CD4-positive, alpha-beta T cell treated with Interleukin-4 for 1 hour (primary cell): ENCODE measurements at regions not wholly inside any gene's neighbourhood (a gene's known extent, or its start where the extent isn't known, plus 50 kb on each side); places are given as distances from the start of the nearest gene placed in this dataset.
A peak's percentile ranks its signal among the peaks of the same experiment; 100 is the strongest.

Source experiments
- DNase-seq, 2 donors: peaks; one replicate each; pipeline ENCODE4 v3.0.0-alpha.2; 2020 to 2022

- no peak for DNase-seq
These were observed 130.6 kb downstream of the SMAD6 start for GRCh38 chr15:66832664-66833063.

GRCh38 chr15:66833371-66833770, 131.3 kb downstream of the SMAD6 start:
- peak in 1 of 2 donors; percentile 35 for DNase-seq

GRCh38 chr15:66833803-66834202, 131.8 kb downstream of the SMAD6 start:
- no peak for DNase-seq

- peak in 1 of 2 donors; percentile 28 for DNase-seq
These were observed 133.1 kb downstream of the SMAD6 start for GRCh38 chr15:66834881-66835878.

- DNase-seq: no peak
These were observed 134.4 kb downstream of the SMAD6 start for GRCh38 chr15:66836231-66837030.

- DNase-seq: no peak
These were observed 136.2 kb downstream of the SMAD6 start for GRCh38 chr15:66838202-66838601.

- no peak for DNase-seq
These were observed 136.7 kb downstream of the SMAD6 start for GRCh38 chr15:66838671-66839239.

GRCh38 chr15:66839506-66840112, 137.6 kb downstream of the SMAD6 start:
- DNase-seq: no peak

GRCh38 chr15:66840615-66841390, 138.8 kb downstream of the SMAD6 start:
- DNase-seq: no peak

- DNase-seq: peak in 1 of 2 donors; percentile 41
These were observed 140.1 kb downstream of the SMAD6 start for GRCh38 chr15:66841953-66842681.

- peak in 1 of 2 donors; percentile 45 for DNase-seq
These were observed 140.8 kb downstream of the SMAD6 start for GRCh38 chr15:66842710-66843441.

- DNase-seq: no peak
These were observed 141.5 kb downstream of the SMAD6 start for GRCh38 chr15:66843581-66843980.

GRCh38 chr15:66844041-66844746, 142.2 kb downstream of the SMAD6 start:
- DNase-seq: no peak

GRCh38 chr15:66844747-66845145, 142.7 kb downstream of the SMAD6 start:
- DNase-seq: no peak

- DNase-seq: no peak
These were observed 143.3 kb downstream of the SMAD6 start for GRCh38 chr15:66845266-66845785.

- DNase-seq: no peak
These were observed 144.0 kb downstream of the SMAD6 start for GRCh38 chr15:66846031-66846430.

- DNase-seq: no peak
These were observed 144.8 kb downstream of the SMAD6 start for GRCh38 chr15:66846811-66847210.

GRCh38 chr15:66847565-66847991, 145.5 kb downstream of the SMAD6 start:
- DNase-seq: no peak

GRCh38 chr15:66848116-66848515, 146.1 kb downstream of the SMAD6 start:
- DNase-seq: no peak
